Astrocyte (in vitro differentiated cells and primary cell): ENCODE measurements at regions not wholly inside any gene's neighbourhood (a gene's known extent, or its start where the extent isn't known, plus 50 kb on each side); places are given as distances from the start of the nearest gene placed in this dataset.

ENCODE experiments used
- EZH2 ChIP-seq: IDR thresholded peaks from 2 replicates; pipeline ENCODE4 v1.6.1; 2012; ENCODE audit warnings: mild to moderate bottlenecking, low read length, inconsistent platforms; ENCODE audit not compliant: insufficient read depth
- TF ChIP-seq, protein P1 (sequence below): IDR thresholded peaks from 2 replicates; pipeline ENCODE4 v1.5.1; 2011; ENCODE audit warnings: low read depth, mild to moderate bottlenecking, inconsistent platforms, low read length, moderate library complexity; ENCODE audit not compliant: insufficient read depth

DNA sequence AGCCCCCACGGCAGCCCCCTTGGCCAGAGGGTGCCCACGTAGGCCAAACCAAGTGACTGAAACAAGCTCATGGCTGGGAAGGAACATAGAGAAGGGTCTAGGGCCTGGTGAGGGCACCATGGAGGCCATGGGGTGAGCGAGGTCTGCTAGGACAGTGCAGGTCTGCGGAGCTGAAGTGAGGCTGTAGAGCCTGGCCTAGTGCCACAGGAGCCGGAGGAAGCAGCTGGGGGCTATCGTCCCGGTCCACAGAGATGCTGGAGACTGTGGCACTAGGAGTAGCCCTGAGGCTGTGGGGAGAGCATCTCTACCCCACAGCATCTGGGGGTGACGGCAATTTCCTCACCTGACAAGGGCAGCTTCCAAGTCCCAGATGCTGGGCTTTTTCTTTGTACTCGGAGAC lies 150.3 kb downstream of the ZNF22 start:
- TF ChIP-seq, protein P1, sequence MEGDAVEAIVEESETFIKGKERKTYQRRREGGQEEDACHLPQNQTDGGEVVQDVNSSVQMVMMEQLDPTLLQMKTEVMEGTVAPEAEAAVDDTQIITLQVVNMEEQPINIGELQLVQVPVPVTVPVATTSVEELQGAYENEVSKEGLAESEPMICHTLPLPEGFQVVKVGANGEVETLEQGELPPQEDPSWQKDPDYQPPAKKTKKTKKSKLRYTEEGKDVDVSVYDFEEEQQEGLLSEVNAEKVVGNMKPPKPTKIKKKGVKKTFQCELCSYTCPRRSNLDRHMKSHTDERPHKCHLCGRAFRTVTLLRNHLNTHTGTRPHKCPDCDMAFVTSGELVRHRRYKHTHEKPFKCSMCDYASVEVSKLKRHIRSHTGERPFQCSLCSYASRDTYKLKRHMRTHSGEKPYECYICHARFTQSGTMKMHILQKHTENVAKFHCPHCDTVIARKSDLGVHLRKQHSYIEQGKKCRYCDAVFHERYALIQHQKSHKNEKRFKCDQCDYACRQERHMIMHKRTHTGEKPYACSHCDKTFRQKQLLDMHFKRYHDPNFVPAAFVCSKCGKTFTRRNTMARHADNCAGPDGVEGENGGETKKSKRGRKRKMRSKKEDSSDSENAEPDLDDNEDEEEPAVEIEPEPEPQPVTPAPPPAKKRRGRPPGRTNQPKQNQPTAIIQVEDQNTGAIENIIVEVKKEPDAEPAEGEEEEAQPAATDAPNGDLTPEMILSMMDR, result no peak
- no peak for TF ChIP-seq EZH2
